GM21528 (cell line): ENCODE measurements at regions not wholly inside any gene's neighbourhood (a gene's known extent, or its start where the extent isn't known, plus 50 kb on each side); places are given as distances from the start of the nearest gene placed in this dataset.

Experiments
- ATAC-seq: cut with Tn5 transposase; IDR thresholded peaks from one replicate; pipeline ENCODE4 v1.9.1; 2021; ENCODE audit warnings: mild to moderate bottlenecking, moderate library complexity; ENCODE audit not compliant: unreplicated experiment, low FRiP score

- ATAC-seq, result no peak
Measured at GRCh38 chr13:105153611-105154010, 1381.9 kb downstream of the EFNB2 start.

DNA sequence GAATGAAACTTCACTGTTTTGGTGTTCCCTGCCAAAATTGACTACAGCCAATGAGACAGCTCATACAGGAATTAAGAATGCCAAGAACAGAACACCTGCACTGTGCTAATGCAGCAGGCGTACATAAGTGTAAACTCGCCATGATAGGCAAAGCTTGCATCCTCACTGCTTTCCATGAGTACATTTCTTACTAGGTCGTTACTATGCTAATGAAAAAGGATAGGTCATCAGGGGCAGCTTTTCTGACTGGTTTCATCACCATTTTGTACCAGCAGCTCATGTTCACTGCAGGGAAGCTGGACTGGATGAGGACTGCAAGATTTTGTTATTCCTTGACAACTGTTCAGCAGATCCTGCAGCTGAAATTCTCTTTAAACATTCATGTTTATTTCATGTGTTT lies 1383.8 kb downstream of the EFNB2 start:
- no peak for ATAC-seq

DNA sequence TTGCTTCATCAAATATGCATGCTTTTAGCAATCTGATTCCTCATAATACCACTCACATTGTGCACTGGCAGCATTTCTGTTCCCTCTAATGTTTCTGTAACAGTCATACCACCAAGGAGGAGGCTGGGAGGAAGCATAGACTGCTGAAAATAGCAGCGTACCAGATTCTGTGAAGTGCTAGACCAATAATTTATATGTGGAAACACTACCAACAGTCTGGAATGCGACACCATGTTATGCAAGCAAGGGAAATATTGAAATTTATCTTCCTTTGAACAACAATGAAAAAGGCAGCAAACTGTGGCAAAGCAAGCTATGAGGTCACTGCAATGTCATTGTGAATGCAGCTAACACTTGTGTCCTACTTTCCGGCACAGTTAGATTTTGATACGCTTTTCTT lies 1388.0 kb downstream of the EFNB2 start:
- no peak for ATAC-seq

- ATAC-seq, result no peak
Measured at GRCh38 chr13:105144936-105145335, 1390.5 kb downstream of the EFNB2 start.

DNA sequence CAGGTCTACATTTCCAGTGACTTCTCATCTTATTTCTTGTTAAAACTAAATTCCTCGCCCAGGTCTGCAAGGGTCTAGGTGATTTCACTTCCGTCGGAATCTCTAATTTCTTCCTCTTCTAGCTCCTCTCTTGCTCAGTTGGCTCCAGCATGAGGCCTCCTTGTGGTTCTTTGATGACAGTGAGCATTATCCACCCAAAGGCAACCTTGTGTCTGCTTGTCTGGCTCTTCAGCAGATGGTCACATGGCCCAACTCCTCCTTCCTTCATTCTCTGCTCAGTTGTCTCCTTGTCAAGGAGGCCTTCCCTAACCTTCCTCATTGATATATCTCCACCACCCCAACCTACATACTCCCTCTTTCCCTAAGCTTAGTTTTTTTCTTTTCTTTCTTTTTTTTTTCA lies 1391.4 kb downstream of the EFNB2 start:
- ATAC-seq, result no peak

- ATAC-seq, result no peak
Measured at GRCh38 chr13:105142556-105142955, 1392.9 kb downstream of the EFNB2 start.

- ATAC-seq, result peak; percentile 99
Measured at GRCh38 chr13:105139380-105140285, 1395.8 kb downstream of the EFNB2 start.

- peak; percentile 23 for ATAC-seq
Measured at GRCh38 chr13:105139048-105139379, 1396.4 kb downstream of the EFNB2 start.

- ATAC-seq, result no peak
Measured at GRCh38 chr13:105135852-105136615, 1399.4 kb downstream of the EFNB2 start.

DNA sequence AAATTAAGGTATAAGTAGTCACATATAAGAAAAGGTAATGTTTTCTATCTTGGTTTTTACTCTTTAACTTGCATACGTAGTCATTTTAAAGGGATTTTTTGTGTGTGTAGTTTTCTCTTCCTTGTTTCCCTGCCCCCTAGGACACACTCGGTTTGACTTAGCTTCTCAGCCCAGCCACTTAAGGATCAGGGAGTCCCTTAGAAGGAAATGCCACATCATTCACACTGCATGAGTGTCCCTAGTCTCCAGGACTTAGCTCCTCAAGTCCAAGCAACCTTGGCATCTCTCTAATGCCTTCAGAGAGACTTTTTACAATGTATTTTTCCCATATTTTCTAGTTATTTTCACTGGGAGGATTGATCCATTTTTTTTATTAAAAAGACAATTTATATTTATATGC lies 1407.7 kb downstream of the EFNB2 start:
- no peak for ATAC-seq

GRCh38 chr13:105121221-105121620 lies 1414.2 kb downstream of the EFNB2 start:
- no peak for ATAC-seq

DNA sequence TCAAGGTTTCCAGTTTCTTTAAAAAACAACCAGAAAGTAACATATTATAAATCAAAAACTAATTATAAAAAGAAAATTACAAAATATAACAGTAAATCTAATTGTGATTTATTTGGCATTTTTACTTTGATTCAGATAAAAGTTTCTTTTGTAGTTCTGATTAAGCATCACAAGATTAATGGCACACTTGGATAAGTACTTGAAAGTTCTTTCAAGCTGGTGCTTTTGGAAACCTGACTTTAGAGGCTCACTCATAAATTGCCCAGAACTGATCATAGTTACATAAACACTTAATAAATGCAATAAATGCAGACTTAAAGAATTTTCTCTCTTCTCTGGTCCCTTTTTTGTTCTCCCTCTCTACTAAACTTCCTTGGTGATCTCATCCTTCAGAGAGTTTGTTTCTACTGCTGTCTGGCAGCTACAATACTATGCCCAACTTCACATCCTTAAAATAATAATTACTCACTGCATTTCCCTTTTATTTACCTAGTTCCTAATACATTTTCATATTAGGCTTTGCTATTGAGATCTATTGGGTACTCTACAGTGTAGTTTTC lies 1417.0 kb downstream of the EFNB2 start:
- ATAC-seq, result no peak

- ATAC-seq, result no peak
Measured at GRCh38 chr13:105116966-105117365, 1418.5 kb downstream of the EFNB2 start.

DNA sequence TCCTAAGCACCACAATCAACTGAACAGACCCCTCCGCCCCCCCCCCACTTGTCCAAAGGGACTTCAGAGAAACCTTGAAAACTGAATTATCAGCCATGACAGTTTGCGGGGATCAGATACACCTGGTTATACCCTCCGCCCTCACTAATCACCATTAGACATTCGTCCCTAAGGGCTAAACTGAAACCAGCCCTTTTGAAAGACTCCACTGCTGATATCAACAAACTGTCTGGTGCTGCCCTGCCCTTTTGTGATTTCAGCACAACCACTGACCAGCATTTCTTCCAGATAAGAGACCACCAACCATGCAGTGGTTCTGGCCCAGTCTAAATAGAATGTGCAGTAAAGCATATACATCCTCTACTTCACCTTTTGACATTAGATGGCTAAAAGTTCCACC lies 1422.9 kb downstream of the EFNB2 start:
- ATAC-seq, result no peak

DNA sequence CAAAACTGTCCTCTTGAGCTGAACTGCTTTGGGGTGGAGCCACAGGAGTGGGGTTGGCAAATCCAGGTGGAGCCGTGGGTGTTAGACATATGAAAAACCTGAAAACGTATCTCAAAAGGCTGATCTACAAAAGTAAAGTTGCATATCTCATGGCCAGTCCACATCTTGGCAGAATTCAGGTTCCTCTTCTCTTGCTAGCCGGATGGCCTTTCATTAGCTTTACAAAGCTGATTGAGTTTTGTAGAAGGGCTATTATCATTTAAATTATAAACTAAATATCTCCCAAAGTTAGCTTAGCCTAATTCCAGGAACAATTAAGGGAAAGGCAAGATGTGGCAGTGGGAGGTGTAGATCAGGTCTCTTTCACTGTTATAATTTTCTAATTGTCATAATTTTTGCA lies 1427.7 kb downstream of the EFNB2 start:
- ATAC-seq, result no peak

DNA sequence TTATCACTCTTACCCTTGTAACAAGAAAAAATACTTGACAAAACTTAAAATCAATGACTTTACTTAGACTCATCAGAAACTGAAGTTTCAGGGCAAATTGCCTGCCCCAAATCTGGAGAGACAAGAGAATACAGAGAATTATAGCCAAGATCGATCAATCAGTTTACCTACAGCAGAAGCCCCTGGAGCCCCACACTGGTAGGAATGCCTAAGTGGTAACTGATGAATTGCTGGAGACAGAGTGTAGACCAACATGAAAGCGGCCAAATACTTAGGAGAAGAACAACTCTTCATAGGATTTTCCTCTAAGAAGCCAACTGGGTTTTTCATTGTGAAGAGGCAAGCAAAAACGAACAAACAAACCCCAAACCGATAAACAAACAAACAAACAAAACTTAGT lies 1430.0 kb downstream of the EFNB2 start:
- ATAC-seq, result no peak

- ATAC-seq, result no peak
Measured at GRCh38 chr13:105097521-105097920, 1437.9 kb downstream of the EFNB2 start.

DNA sequence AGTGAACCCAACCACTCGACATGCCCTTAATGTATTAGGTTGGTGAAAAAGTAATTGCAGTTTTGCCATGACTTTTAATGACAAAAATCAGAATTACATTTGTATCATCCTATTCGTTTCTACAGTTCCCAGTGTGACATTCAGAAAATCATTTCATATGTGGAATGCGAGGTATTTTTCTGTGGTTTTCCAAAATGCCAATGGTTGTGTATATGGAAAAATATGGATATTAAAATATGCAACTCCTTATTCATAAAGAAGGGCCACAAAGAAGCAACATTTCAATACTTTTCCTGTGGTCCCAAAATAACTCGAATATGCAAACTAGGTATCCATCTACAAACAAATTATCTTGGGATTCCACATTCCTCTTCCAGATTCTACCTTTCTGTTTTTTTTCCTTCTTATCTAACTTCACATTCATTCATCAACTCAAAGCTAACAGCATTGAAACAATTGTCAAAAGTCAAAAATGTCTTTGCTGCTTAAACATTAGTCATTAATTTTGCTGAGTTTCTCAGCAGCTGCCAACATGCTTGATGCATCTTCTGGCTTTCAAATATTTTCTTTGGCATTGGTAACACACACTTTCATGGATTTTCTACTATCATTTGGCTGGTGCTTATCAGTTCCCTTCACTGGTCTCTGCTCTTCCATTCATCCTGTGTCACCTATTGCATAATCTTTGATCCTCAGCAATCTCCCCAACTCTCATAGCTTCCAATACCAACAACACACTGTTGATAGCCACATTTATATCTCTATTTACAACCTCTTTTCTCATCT lies 1445.4 kb downstream of the EFNB2 start:
- no peak for ATAC-seq

DNA sequence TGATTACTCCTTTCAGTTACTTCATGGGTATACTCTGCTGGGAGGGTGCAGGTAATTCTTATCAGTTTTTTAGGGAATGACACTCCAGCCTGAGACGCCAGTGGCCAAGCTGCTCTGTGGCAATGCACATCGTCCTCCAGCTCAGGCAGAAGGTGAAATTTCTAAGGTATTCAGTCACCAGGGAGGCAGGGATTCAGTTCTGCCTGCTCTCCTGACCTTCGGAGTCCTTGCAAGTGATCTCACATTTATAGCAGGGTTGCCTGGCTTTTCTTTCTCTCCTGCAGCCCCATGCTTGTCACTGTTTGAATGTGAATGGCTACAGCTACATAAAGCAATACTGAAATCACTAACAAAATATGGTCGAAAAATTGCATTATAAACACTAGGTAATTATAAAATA lies 1447.5 kb downstream of the EFNB2 start:
- ATAC-seq, result no peak

DNA sequence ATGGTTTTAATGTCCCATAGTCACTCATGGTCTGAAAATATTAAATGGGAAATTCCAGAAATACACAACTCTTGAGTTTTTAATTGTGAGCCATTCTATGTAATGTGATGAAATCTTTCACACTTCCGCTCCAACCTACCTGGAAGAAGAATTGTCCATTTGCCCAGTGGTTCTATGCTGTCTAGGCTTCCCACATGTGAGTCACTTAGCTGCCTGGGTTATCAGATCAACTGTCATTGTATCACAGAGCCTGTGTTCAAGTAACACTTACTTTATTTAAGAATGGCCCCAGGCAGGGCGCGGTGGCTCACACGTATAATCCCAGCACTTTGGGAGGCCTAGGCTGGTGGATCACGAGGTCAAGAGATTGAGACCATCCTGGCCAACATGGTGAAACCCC lies 1450.5 kb downstream of the EFNB2 start:
- ATAC-seq, result no peak

DNA sequence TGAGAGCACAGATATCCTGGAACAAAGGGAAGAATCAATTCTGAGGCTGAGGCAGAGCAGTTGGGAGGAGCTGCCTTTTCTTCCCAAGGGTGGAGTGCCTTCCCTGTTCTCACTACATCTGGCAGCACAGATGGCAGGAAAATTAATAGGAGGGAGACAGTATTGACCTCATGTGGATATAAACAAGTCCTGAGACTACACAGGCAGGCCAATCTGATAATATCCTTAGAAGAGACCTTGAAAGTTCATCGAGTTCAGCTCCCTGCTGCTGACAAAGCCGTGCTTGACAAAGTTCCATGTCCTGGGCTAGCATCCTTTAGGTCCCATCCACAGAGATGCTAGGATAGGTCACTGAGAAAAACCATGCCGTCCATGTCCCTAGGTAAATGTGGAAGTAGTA lies 1451.5 kb downstream of the EFNB2 start:
- no peak for ATAC-seq
